Keratinocyte (primary cell): ENCODE measurements at regions not wholly inside any gene's neighbourhood (a gene's known extent, or its start where the extent isn't known, plus 50 kb on each side); places are given as distances from the start of the nearest gene placed in this dataset.

Source experiments
- EZH2 ChIP-seq: IDR thresholded peaks from one replicate; pipeline ENCODE4 v1.6.1; 2012; ENCODE audit warnings: inconsistent platforms, mild to moderate bottlenecking, low read length, moderate library complexity
- TF ChIP-seq, protein P1 (sequence below), 3 experiments: IDR thresholded peaks in 1 of 3; conservative IDR thresholded peaks in 1 of 3; optimal IDR thresholded peaks in 1 of 3; 2 replicates in 2 of 3; 3 replicates in 1 of 3; pipeline versions ENCODE3 to v1.5.1; 2011; ENCODE audit warnings: low read length in 3 of 3, mild to moderate bottlenecking in 3 of 3, moderate library complexity in 2 of 3, control low read depth in 1 of 3, inconsistent platforms in 1 of 3; ENCODE audit not compliant: insufficient read depth in 2 of 3; ENCODE audit errors: extremely low read depth in 1 of 3

DNA sequence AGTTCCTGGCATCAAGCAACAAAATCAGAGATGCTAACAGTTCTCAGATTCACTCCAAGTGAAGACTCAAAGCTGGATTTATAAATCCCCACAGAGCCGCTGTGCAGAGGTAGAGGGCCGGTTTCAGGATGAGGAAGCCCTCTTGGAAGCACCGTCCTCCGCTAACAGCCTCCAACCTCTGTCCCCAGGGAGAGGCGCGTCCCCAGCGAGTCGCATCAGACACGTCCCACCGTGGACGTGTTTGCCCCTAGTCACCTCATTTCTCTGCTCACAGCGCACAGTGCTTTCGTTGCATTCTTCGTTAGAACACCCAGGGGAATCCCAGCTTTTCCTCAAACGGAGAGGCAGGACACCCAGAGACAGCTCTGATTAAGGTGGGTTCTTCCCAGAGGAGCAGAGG, 642.9 kb downstream of the BRD1 start:
- TF ChIP-seq, protein P1, sequence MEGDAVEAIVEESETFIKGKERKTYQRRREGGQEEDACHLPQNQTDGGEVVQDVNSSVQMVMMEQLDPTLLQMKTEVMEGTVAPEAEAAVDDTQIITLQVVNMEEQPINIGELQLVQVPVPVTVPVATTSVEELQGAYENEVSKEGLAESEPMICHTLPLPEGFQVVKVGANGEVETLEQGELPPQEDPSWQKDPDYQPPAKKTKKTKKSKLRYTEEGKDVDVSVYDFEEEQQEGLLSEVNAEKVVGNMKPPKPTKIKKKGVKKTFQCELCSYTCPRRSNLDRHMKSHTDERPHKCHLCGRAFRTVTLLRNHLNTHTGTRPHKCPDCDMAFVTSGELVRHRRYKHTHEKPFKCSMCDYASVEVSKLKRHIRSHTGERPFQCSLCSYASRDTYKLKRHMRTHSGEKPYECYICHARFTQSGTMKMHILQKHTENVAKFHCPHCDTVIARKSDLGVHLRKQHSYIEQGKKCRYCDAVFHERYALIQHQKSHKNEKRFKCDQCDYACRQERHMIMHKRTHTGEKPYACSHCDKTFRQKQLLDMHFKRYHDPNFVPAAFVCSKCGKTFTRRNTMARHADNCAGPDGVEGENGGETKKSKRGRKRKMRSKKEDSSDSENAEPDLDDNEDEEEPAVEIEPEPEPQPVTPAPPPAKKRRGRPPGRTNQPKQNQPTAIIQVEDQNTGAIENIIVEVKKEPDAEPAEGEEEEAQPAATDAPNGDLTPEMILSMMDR (optimal IDR thresholded peaks at IDR 0.05 in 1 of 3, IDR thresholded peaks at IDR 0.05 in 1 of 3, conservative IDR thresholded peaks at IDR 0.05 in 1 of 3; ENCODE audit: extremely low read depth in 1 of 3, insufficient read depth in 2 of 3, low read length in 3 of 3), result no peak
- no peak for TF ChIP-seq EZH2
